ENCODE measurements at regions not wholly inside any gene's neighbourhood (a gene's known extent, or its start where the extent isn't known, plus 50 kb on each side); places are given as distances from the start of the nearest gene placed in this dataset.

- Histone ChIP-seq H3K27ac (no peak overlapping the region), H3K4me3 (no peak overlapping the region), H3K9me3 (no peaks in the 10 kb centered on the region), H3K36me3 (no peaks in the 10 kb centered on the region), H3K4me1 (no peaks in the 10 kb centered on the region), H3K27me3 (no peaks in the 10 kb centered on the region)
- no peak for DNase-seq (ENCODE audit: low spot score)
- no peak for TF ChIP-seq CTCF (IDR thresholded peaks at IDR 0.05)
Observed at GRCh38 chr22:49482811-49483210, 344.9 kb downstream of the BRD1 start.

- H3K4me1 ChIP-seq = no peaks in the 10 kb centered on the region
- DNase-seq (ENCODE audit: low spot score) = no peak
- peak overlapping the region in 1 of 2 donors; percentile 18 for H3K4me3 ChIP-seq
- no peaks in the 10 kb centered on the region for H3K36me3 ChIP-seq
- H3K9me3 ChIP-seq = no peaks in the 10 kb centered on the region
- no peaks in the 10 kb centered on the region for H3K27me3 ChIP-seq
- TF ChIP-seq CTCF (IDR thresholded peaks at IDR 0.05) = no peak
- no peak overlapping the region for H3K27ac ChIP-seq
Observed at GRCh38 chr22:49481659-49482399, 345.8 kb downstream of the BRD1 start.

- H3K36me3 ChIP-seq = no peaks in the 10 kb centered on the region
- no peak for DNase-seq (ENCODE audit: low spot score)
- peak overlapping the region in 1 of 2 donors; percentile 18 for H3K4me3 ChIP-seq
- H3K9me3 ChIP-seq = no peaks in the 10 kb centered on the region
- no peak overlapping the region for H3K27ac ChIP-seq
- no peaks in the 10 kb centered on the region for H3K4me1 ChIP-seq
- TF ChIP-seq CTCF (IDR thresholded peaks at IDR 0.05) = no peak
- no peaks in the 10 kb centered on the region for H3K27me3 ChIP-seq
Observed at GRCh38 chr22:49480896-49481658, 346.6 kb downstream of the BRD1 start.

GRCh38 chr22:49480331-49480730 lies 347.3 kb downstream of the BRD1 start:
- Histone ChIP-seq H3K9me3 (no peaks in the 10 kb centered on the region), H3K27ac (no peak overlapping the region), H3K27me3 (no peaks in the 10 kb centered on the region), H3K4me1 (no peaks in the 10 kb centered on the region), H3K36me3 (no peaks in the 10 kb centered on the region), H3K4me3 (no peak overlapping the region)
- no peak for TF ChIP-seq CTCF (IDR thresholded peaks at IDR 0.05)
- no peak for DNase-seq (ENCODE audit: low spot score)

- no peaks in the 10 kb centered on the region for H3K4me1 ChIP-seq
- no peak for DNase-seq (ENCODE audit: low spot score)
- H3K9me3 ChIP-seq = no peaks in the 10 kb centered on the region
- H3K4me3 ChIP-seq = no peak overlapping the region
- H3K27ac ChIP-seq = no peak overlapping the region
- no peak for TF ChIP-seq CTCF (IDR thresholded peaks at IDR 0.05)
- no peaks in the 10 kb centered on the region for H3K27me3 ChIP-seq
- no peaks in the 10 kb centered on the region for H3K36me3 ChIP-seq
Observed at GRCh38 chr22:49479566-49479965, 348.1 kb downstream of the BRD1 start.

Data from right atrium auricular region (tissue), 2 donors.